ENCODE measurements at regions not wholly inside any gene's neighbourhood (a gene's known extent, or its start where the extent isn't known, plus 50 kb on each side); places are given as distances from the start of the nearest gene placed in this dataset.

- no peak for TF ChIP-seq CTCF (IDR thresholded peaks at IDR 0.05; ENCODE audit: control extremely low read depth, extremely low read depth)
- Histone ChIP-seq H3K27ac (ENCODE audit: low read depth in 1 of 2, low read length in 1 of 2) (no peak overlapping the region), H3K9ac (ENCODE audit: insufficient read depth in 1 of 2, low read length in 2 of 2) (no peak overlapping the region), H3K27me3 (ENCODE audit: control insufficient read depth in 3 of 3, insufficient read depth in 3 of 3, low read length in 2 of 3) (no peaks in the 10 kb centered on the region), H3K9me3 (ENCODE audit: control insufficient read depth in 4 of 4, insufficient read depth in 3 of 4, low read length in 3 of 4) (no peaks in the 10 kb centered on the region), H3K4me3 (no peak overlapping the region), H3K4me1 (ENCODE audit: control insufficient read depth in 5 of 5, insufficient read depth in 5 of 5, low read length in 5 of 5) (no peaks in the 10 kb centered on the region), H3K36me3 (ENCODE audit: control insufficient read depth in 4 of 4, insufficient read depth in 4 of 4, low read length in 4 of 4) (no peaks in the 10 kb centered on the region)
- no peak for DNase-seq
- WGBS, 2 donors: 73 to 79% methylated on average over 3 of the region's 3 CpGs
- no peak for ATAC-seq (ENCODE audit: insufficient read depth, low FRiP score)
Measured at GRCh38 chr7:131164025-131164925, 163.4 kb upstream of the MKLN1 start.

DNA sequence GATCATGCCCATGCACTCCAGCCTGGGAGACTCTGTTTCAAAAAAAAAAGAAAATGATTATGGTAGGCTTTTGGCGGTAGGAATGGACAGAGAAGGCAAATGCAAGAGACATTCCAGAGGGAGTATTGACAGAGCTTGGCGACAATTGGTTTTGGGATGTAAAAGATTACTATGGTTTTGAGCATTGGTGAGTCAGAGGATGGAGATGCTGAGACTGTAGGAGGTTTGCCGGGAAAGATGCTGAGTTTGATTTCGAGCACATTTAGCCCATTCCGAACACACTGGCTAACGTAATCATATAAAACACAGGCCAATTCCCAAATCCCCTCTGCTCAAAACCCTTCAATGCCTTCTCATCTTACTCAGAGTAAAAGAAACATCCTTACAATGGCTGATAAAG, 161.6 kb upstream of the MKLN1 start:
- DNase-seq: no peak
- Histone ChIP-seq H3K36me3 (ENCODE audit: control insufficient read depth in 4 of 4, insufficient read depth in 4 of 4, low read length in 4 of 4) (no peaks in the 10 kb centered on the region), H3K9ac (ENCODE audit: insufficient read depth in 1 of 2, low read length in 2 of 2) (no peak overlapping the region), H3K27me3 (ENCODE audit: control insufficient read depth in 3 of 3, insufficient read depth in 3 of 3, low read length in 2 of 3) (no peaks in the 10 kb centered on the region), H3K4me1 (ENCODE audit: control insufficient read depth in 5 of 5, insufficient read depth in 5 of 5, low read length in 5 of 5) (no peaks in the 10 kb centered on the region), H3K27ac (ENCODE audit: low read depth in 1 of 2, low read length in 1 of 2) (no peak overlapping the region), H3K4me3 (no peak overlapping the region), H3K9me3 (ENCODE audit: control insufficient read depth in 4 of 4, insufficient read depth in 3 of 4, low read length in 3 of 4) (no peaks in the 10 kb centered on the region)
- WGBS, 2 donors: 96 to 98% methylated on average over 6 of the region's 6 CpGs
- ATAC-seq (ENCODE audit: insufficient read depth, low FRiP score): no peak
- TF ChIP-seq CTCF (IDR thresholded peaks at IDR 0.05; ENCODE audit: control extremely low read depth, extremely low read depth): no peak

DNA sequence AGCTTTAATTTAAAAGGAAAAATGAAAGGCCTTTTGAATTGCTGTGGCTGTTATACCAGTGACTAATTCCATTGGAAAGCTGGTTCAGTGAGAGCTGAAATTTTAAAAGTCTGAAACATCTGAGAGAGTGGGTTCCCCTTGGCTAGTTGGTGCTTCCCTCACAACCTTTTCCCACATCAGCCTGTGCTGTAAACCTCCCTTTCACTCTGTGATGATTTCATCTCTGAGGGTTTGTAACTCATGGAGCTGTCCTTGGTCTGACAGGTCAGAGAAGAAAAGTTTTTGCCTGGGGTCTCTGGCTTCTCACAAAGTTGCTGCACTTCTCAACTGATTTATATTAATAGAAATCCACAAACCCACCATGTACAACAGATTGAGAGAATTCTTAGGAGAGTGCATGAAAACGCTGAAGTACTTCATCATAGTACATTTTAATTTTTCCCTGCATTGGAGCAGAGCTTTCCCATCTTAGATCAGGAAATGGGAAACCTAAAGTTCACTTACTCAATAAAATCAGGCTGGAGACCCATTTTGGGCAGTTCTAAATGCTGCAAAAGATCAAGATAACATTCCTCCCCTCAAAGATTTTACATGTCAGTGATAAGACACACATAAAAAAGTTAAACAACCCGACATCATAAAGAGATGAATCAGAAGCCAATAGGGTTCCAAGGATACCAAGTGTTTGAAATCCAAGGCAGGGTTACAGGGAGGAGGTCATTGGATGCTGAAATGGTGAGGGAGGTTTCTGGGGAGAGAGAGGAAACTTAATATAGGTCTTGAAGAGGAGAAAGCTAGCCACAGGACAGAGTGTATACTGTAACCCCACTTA, 157.0 kb upstream of the MKLN1 start:
- no peaks in the 10 kb centered on the region for H3K4me1 ChIP-seq (ENCODE audit: control insufficient read depth in 5 of 5, insufficient read depth in 5 of 5, low read length in 5 of 5)
- no peaks in the 10 kb centered on the region for H3K36me3 ChIP-seq (ENCODE audit: control insufficient read depth in 4 of 4, insufficient read depth in 4 of 4, low read length in 4 of 4)
- H3K27me3 ChIP-seq (ENCODE audit: control insufficient read depth in 3 of 3, insufficient read depth in 3 of 3, low read length in 2 of 3): no peaks in the 10 kb centered on the region
- no peaks in the 10 kb centered on the region for H3K9me3 ChIP-seq (ENCODE audit: control insufficient read depth in 4 of 4, insufficient read depth in 3 of 4, low read length in 3 of 4)
- no peak for ATAC-seq (ENCODE audit: insufficient read depth, low FRiP score)
- H3K9ac ChIP-seq (ENCODE audit: insufficient read depth in 1 of 2, low read length in 2 of 2): no peak overlapping the region
- no peak overlapping the region for H3K27ac ChIP-seq (ENCODE audit: low read depth in 1 of 2, low read length in 1 of 2)
- peak in 1 of 3 donors; percentile 8 for DNase-seq
- 76 to 79% methylated on average over 2 of the region's 2 CpGs for WGBS, 2 donors
- no peak overlapping the region for H3K4me3 ChIP-seq
- TF ChIP-seq CTCF (IDR thresholded peaks at IDR 0.05; ENCODE audit: control extremely low read depth, extremely low read depth): no peak
